GM19324 (cell line): ENCODE measurements at regions not wholly inside any gene's neighbourhood (a gene's known extent, or its start where the extent isn't known, plus 50 kb on each side); places are given as distances from the start of the nearest gene placed in this dataset.
"Not testable (repeated sequence)": the region's sequence is repeated elsewhere in the genome, so short reads cannot be mapped to it uniquely, and the experiment has no call there.

Experiments used
- ATAC-seq: cut with Tn5 transposase; IDR thresholded peaks from one replicate; pipeline ENCODE4 v1.9.1; 2021; ENCODE audit warnings: mild to moderate bottlenecking, moderate library complexity; ENCODE audit not compliant: unreplicated experiment, low FRiP score

DNA sequence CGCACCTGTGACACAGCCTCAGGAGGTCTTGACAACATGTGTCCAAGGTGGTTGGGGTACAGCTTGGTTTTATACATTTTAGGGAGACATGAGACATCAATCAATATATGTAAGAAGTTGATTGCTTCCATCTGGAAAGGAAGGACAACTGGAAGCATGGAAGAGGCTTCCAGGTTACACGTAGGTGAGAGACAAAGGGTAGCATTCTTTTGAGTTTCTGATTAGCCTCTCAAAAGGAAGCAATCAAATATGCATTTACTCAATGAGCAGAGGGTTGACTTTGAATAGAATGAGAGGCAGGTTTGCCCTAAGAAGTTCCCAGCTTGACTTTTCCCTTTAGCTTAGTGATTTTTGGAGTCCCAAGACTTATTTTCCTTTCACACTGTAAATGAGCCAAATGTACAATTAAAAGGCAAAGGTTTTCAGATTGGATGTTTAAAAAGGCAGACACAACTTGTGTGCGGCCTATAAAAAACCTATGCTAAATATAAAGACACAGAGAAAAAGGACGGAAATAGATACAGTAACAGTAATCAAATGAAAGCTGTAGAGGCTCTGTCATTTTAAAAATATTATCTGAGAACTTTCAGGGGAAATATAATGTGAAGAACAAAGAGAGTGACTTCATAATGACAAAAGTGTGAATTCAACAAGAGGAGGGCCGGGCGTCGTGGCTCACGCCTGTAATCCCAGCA is 65.7 kb upstream of the LANCL2 start:
- ATAC-seq, result no peak

DNA sequence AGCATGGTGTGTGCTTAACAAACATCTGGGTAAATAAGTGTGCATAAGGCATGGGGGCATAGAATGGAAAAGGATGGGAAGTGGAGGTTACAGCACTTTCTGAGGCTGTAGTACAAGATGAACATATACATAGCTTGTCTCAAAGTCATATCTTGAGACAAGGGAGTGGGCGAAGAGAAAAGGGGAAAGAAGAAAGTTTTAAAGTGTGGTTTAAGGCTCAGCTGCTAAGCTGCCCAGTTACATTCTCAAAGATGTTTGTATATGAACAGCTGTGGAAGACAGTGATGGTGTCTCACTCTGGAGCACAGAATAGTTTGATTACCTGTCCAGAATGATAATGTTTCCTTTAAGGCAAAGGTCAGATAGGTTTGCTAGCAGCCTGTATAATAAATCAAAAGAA is 61.9 kb upstream of the LANCL2 start:
- no peak for ATAC-seq

DNA sequence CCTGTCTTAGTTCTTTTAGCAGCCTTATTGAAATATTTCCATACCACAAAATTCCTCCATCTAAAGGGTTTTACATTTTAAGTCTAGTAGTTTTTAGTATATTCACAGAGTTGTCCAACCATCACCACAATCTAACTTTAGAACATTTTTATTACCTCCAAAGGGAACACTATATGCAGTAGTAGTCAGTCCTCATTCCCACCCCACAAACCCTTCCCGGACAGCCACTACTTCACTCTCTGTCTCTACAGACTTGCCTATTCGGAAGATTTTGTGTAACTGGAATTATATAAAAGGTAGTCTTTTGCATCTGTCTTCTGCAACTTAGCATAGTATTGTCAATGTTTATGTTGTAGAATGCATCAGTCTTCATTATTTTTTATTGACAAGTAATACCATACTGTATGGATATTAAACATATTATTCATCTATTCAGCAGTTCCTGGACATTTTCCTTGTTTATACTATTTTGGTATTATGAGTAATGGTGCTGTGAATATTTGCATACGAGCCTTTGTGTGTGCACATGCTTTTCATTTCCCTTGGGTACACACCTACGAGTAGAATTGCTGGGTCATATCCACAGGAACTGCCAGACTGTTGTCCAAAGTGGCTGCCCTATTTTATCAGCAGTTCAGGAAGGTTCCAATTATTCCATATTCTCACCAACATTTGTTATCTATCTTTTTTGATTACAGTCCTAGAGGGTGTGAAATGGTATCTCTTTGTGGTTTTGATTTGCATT is 60.9 kb upstream of the LANCL2 start:
- ATAC-seq, result no peak

DNA sequence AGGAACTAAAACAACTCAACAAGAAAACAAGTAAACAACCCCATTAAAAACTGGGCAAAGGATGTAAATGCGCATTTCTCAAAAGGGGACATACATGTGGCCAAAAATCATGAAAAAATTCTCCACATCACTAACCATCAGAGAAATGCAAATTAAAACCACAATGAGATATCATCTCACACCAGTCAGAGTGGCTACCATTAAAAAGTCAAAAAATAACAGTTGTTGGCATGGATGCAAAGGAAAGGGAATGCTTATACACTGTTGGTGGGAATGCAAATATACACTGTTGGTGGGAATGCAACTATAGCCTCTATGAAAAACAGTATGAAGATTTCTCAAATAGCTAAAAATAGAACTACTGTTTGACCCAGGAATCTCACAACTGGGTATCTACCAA is 60.0 kb upstream of the LANCL2 start:
- ATAC-seq, result no peak

DNA sequence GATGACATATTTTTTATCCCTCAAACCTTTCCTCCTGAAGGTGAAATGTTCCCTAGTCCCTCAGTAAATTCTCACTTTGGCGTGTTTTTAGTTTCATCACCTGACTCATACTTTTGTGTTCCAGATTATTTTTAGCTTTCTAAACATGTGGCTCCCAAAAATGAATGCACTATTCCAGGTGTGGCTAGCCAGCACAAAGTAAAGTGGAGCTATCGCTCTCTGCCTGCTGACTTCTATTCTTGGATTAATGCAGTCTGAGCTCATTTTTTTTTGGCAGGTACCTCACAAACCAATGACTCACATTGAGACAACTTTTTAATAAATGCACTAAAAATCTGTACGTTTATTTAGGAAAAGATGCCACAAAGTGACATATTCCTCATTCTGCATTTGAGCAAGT is 58.8 kb upstream of the LANCL2 start:
- no peak for ATAC-seq

DNA sequence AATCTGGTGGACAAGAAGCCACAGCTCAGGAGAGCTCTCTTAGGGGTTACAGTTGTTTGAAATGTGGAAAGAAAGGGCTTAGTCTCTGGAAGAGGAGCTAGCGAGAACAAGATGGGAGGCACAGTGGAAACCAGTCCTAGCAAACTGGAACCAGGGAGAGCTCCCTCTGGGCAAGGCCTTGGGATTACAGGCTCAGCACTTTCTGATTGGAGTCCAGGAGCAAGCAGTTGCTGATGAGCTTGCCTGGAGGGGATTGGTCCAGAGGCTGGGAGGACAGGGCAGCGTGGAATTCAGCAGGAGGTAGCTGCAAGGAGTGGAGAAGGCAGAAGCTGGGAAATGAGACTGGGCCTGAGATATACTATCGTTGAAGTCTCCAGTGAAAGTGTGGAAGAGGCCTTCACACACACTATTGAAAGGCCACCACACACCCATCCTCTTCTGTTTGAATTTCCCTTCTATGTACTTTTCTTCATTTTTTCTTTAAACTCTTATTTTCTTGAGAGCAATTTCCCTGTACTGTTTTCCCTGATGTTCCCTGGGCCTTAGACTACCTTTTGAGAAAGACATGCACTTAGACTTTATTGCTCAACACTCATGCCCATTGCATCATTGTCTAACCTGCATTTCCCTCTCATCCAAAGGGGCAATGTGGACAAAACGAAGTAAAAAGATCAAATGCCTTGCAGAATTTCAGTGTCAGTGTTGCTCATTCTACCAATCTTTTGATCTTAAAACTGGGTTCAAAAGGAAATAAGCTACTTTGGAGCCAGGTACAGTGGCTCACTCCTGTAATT is 57.8 kb upstream of the LANCL2 start:
- ATAC-seq, result no peak

DNA sequence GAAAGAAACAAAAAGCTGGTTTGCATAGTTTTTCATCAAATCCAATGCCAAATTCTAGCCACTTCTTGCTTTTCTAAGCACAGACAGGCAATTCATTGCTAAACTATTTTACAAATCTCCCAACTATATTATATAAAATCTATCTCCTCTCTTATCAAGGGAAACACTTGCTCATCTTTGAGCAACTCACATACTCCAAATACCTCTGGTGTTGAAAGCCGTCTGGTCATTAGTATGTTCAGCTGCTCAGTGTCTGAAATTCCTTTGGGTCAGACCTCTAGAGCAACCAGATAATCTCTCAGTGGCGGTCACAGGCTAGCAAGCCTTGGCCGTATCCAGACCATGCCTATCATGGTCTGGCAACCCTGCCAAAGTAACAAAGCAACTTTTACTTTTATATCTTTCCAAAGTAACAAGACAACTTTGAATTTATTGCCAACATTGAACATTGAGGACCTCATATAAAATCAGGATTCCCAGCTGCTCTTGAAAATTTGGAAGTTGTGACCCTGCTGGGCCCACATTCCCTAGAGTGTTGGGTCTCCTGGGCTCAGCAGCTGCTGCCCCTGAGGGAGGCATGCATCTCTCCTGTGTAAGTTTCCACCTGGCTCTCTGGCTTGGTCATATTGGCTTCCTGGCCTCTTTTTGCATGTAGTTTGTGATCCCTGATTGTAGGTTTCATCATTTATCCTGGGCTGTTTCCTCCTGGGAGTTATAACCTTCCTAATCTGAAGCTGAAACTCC is 56.8 kb upstream of the LANCL2 start:
- no peak for ATAC-seq

DNA sequence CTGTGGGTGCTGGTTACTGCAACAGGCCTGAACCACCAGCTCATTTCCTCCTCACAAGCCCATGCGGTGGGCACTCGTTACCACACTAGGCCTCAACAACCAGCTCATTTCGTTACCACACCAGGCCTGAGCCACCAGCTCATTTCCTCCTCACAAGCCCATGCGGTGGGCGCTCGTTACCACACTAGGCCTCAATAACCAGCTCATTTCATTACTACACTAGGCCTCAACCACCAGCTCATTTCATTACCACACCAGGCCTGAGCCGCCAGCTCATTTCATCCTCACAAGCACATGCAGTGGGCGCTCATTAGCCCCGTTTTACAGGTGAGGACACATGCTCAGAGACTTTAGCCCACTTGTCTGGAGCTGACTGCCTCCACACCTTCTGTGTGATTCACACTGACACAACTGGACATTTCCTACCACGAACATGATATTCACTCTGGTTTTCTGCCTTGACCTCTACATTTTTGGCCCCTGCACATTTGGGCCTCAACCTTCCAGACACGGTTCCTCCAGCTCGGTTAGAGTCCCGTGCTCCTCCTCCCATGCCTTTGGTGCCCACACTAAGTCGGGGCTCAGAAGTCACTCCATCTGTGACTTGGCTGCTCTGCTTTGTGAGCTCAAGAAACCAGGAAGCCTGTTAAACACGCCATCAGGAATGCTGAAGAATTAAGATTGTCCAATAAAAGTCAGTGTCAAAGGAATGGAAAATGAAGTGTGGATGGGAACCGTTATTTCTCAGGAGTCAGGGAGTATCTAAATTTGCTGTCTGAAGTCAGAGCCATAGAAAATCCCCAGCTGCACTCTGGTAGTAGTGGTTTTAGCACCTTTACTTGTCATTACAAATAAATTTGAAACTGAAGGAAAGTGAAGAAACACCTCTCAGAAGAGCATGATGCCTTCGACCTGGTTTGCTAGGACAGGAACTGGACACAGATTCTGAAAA is 55.8 kb upstream of the LANCL2 start:
- peak; percentile 78 for ATAC-seq

DNA sequence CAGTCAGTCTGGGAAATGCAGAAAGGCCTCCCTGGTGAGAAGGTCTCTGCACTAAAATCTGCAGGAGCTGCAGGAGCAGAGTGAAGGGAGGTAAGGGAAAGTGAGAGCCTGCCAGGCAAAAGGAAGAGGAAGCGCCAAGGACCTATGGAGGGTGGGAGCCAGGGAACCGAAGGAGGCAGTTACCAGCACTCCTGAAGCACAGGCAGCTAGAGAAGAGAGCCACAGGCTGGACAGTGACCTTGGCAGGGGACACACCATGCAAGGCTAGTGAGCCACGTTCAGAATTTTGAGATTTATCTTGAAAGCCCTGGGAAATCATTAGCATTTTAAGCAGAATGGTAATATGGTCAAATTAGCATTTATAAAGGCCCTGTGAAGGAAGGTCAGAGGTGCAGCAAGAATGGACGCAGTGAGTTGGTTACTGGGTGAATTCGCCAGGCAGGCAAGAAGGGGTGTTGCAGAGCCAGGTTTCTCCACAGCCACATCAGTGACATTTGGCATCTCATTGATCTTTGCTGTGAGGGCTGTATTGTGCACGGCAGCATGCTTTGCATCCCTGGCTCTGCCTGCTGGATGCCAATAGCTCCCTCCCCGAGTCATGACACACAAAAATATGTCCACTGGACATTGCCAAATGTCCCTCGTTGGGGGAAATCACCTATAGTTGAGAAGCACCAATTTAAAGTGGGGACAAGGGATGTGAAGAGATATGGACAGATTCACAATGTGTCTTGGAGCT is 54.7 kb upstream of the LANCL2 start:
- no peak for ATAC-seq

DNA sequence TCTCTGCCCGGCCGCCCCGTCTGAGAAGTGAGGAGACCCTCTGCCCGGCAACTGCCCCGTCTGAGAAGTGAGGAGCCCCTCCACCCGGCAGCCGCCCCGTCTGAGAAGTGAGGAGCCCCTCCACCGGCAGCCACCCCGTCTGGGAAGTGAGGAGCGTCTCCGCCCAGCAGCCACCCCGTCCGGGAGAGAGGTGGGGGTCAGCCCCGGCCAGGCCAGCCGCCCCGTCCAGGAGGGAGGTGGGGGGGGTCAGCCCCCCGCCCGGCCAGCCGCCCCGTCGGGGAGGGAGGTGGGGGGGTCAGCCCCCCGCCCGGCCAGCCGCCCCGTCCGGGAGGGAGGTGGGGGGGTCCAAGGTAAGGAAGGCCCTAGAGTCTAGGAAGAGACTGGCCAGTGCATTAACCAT is 53.2 kb upstream of the LANCL2 start:
- not testable (repeated sequence) for ATAC-seq

DNA sequence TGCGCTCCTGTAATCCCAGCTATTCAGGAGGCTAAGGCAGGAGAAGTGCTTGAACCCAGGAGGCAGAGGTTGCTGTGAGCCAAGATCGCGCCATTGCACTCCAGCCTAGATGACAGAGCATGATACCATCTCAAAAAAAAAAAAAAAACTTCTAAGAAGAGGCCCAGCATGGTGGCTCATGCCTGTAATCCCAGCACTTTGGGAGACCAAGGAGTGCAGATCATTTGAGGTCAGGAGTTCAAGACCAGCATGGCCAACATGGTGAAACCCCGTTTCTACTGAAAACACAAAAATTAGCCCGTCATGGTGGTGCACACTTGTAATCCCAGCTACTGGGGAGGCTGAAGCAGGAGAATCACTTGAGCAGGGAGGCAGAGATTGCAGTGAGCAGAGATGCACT is 51.5 kb upstream of the LANCL2 start:
- not testable (repeated sequence) for ATAC-seq

DNA sequence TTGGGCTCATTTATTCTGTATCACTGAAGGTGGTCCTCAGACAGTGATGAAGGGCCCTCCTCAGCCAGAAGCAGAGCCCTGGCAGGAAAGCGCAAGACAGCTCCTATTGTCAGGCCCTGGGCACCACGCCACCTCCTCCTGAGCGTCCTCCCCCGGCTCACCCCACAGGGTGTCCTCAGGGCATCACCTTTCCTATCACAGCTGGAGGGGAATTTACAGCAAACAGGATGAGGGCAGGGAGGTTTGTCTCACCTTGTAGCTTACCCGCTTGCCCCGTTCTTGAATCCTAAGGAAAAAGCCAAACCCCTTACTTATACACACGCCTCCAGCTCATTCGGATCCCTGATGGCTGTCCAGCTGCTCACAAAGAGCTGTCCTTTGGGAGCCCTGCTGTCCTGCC is 50.2 kb upstream of the LANCL2 start:
- no peak for ATAC-seq
